Retinal pigment epithelial cell (primary cell): ENCODE measurements at regions not wholly inside any gene's neighbourhood (a gene's known extent, or its start where the extent isn't known, plus 50 kb on each side); places are given as distances from the start of the nearest gene placed in this dataset.

Experiments used
- DNase-seq: peaks from one replicate; pipeline ENCODE4 v3.0.0-alpha.2; 2010; ENCODE audit warnings: low read depth
- H3K4me3 ChIP-seq: 2 replicates; pipeline ENCODE4 v1.5.1; 2011; ENCODE audit warnings: mild to moderate bottlenecking, low read length, control low read depth, moderate library complexity
- CTCF ChIP-seq: conservative IDR thresholded peaks from 2 replicates; pipeline ENCODE4 v1.5.1; 2011; ENCODE audit warnings: low read depth, low read length, control low read depth, inconsistent platforms

GRCh38 chr1:29700491-29700890 is 464.2 kb downstream of the PTPRU start:
- H3K4me3 ChIP-seq = no peak overlapping the region
- TF ChIP-seq CTCF = no peak

GRCh38 chr1:29698626-29699025 is 462.3 kb downstream of the PTPRU start:
- DNase-seq = no peak
- no peak for TF ChIP-seq CTCF
- no peak overlapping the region for H3K4me3 ChIP-seq

More at GRCh38 chr1:29700491-29700890, 464.2 kb downstream of the PTPRU start:
- no peak for DNase-seq

- no peak for DNase-seq
- no peak overlapping the region for H3K4me3 ChIP-seq
- TF ChIP-seq CTCF = peak; percentile 69
Measured at GRCh38 chr1:29698033-29698432, 461.7 kb downstream of the PTPRU start.

GRCh38 chr1:29697391-29697780 is 461.1 kb downstream of the PTPRU start:
- H3K4me3 ChIP-seq = no peak overlapping the region
- TF ChIP-seq CTCF = no peak
- DNase-seq = no peak

GRCh38 chr1:29696656-29697390 is 460.5 kb downstream of the PTPRU start:
- H3K4me3 ChIP-seq = no peak overlapping the region
- no peak for TF ChIP-seq CTCF
- no peak for DNase-seq

GRCh38 chr1:29695803-29696202 is 459.5 kb downstream of the PTPRU start:
- DNase-seq = no peak
- H3K4me3 ChIP-seq = no peak overlapping the region
- no peak for TF ChIP-seq CTCF

GRCh38 chr1:29695036-29695435 is 458.7 kb downstream of the PTPRU start:
- H3K4me3 ChIP-seq = no peak overlapping the region
- no peak for TF ChIP-seq CTCF
- DNase-seq = no peak
